BE2C (cell line): ENCODE measurements at regions not wholly inside any gene's neighbourhood (a gene's known extent, or its start where the extent isn't known, plus 50 kb on each side); places are given as distances from the start of the nearest gene placed in this dataset.
A peak's percentile ranks its signal among the peaks of the same experiment; 100 is the strongest.
"Not testable (repeated sequence)": the region's sequence is repeated elsewhere in the genome, so short reads cannot be mapped to it uniquely, and the experiment has no call there.

Experiments
- DNase-seq: peaks from one replicate; pipeline ENCODE4 v3.0.0-alpha.2; 2020
- H3K27me3 ChIP-seq: fragments of 250-450 bp; sonication (Bioruptor Pico); 2 replicates; pipeline ENCODE4 v1.5.1; 2020; ENCODE audit warnings: mild to moderate bottlenecking
- H3K36me3 ChIP-seq: fragments of 250-450 bp; sonication (Bioruptor Pico); 2 replicates; pipeline ENCODE4 v1.5.1; 2020; ENCODE audit warnings: mild to moderate bottlenecking
- H3K4me1 ChIP-seq: fragments of 250-450 bp; sonication (Bioruptor Pico); 2 replicates; pipeline ENCODE4 v1.5.1; 2020
- H3K4me3 ChIP-seq: 2 replicates; pipeline ENCODE4 v1.5.1; 2011; ENCODE audit warnings: low read depth, low read length
- H3K9me3 ChIP-seq: fragments of 250-450 bp; sonication (Bioruptor Pico); 2 replicates; pipeline ENCODE4 v1.5.1; 2020
- TF ChIP-seq, protein P1 (sequence below): IDR thresholded peaks from 2 replicates; pipeline ENCODE4 v1.5.1; 2012; ENCODE audit warnings: mild to moderate bottlenecking, low read depth, low read length

DNA sequence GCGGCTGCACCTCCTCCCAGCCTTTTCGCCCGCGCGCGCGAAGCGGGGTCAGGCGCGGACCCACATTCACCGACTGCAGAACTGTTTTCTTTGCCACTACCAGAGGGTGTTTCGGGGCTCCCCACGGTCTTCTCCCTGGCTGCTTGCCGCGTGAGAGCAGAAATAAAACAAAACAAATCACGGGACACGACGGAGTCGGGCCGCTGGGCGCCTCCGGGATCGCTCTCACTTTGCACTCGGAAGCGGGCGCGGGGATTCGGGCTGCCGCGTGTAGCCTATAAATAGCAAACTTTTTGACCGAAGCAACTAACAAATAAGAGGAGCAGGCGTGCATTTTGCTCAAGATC lies 412.3 kb upstream of the ESRRG start:
- H3K4me3 ChIP-seq, result peak overlapping the region; percentile 61
- TF ChIP-seq, protein P1, sequence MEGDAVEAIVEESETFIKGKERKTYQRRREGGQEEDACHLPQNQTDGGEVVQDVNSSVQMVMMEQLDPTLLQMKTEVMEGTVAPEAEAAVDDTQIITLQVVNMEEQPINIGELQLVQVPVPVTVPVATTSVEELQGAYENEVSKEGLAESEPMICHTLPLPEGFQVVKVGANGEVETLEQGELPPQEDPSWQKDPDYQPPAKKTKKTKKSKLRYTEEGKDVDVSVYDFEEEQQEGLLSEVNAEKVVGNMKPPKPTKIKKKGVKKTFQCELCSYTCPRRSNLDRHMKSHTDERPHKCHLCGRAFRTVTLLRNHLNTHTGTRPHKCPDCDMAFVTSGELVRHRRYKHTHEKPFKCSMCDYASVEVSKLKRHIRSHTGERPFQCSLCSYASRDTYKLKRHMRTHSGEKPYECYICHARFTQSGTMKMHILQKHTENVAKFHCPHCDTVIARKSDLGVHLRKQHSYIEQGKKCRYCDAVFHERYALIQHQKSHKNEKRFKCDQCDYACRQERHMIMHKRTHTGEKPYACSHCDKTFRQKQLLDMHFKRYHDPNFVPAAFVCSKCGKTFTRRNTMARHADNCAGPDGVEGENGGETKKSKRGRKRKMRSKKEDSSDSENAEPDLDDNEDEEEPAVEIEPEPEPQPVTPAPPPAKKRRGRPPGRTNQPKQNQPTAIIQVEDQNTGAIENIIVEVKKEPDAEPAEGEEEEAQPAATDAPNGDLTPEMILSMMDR, result no peak
- peaks cover 34% of the 10 kb centered on the region for H3K27me3 ChIP-seq
- no peaks in the 10 kb centered on the region for H3K4me1 ChIP-seq
- no peaks in the 10 kb centered on the region for H3K36me3 ChIP-seq
- no peaks in the 10 kb centered on the region for H3K9me3 ChIP-seq
- peak; percentile 41 for DNase-seq

DNA sequence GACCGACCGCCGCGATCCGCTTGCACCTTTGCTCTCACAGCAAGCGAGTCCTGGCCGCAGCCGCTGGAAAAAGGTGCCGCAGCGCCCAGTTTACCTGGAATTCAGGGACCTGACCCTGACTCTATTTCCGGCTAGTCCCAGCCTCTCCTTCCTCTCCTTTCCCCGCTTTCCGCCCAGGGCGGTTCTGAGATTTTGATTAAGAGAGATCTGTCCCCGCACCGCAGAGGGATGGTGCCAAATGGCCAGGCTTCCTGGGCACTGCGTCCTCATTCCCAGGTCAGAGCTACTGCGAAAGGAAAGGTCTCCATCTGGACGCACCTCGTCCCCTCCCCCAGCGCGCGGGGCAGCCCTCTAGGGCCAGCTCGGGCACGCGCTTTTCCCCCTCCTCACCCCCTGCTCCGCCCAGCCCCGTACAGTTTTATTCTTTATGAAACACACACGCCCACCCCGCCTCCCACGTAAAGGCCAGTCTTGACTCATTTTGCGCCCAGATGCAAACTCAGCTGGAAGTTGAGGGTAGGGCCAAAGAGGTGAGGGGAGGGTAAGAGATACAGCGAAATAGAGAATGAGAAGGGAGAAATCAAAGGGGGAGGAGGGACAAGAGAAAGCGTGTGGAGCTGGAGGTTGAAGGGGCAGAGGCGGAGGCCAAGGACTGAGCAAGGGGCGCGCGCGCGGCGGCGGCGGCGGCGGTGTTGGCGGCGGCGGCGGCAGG lies 411.8 kb upstream of the ESRRG start:
- Histone ChIP-seq H3K9me3 (no peaks in the 10 kb centered on the region), H3K36me3 (no peaks in the 10 kb centered on the region), H3K27me3 (peaks cover 34% of the 10 kb centered on the region), H3K4me1 (no peaks in the 10 kb centered on the region), H3K4me3 (peak overlapping the region; percentile 61)
- no peak for DNase-seq
- TF ChIP-seq, protein P1, result no peak

DNA sequence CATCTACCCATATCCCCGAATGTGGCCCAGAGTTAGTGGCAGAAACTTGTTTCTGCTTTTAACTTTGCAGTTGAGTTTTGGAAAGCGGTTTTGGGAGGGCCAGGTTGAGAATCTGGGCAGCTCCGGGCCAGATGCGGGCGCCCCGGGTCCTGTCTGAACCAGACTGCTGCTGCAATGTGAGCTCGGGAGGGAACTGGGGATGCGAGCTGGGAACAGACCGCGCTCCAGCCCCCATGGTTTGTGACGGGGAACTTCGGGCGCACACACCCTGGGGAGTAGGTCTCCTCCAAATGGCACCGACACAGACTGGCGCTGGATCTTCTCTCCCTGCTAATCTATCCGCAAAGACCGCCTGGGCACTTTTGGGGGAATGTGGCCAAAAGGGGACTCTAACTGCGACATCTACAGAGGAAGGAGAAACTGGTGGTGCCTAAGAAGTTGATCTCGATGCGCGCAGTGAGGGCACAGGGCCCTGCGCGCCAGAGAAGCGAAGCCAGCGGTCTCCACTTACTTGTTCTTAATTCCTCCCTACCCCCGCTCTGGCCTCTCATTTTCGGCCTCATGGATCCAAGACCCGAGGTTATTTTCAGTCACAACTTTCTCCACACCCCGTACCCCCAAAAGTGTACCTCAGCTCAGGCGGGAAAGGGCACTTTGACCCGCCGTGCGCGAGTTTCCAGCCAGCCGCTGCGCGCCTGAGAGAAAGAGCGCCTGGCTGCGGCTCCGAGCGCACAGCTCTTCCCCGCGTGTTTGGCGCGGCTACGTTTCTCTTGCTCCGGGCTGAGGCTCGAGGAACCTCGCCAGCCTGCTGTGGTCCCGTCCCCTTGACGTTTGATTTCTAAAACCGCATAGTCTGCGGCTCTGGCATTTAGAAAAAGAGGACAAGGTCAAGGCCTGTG lies 411.0 kb upstream of the ESRRG start:
- no peak for DNase-seq
- TF ChIP-seq, protein P1, result no peak
- H3K9me3 ChIP-seq, result no peaks in the 10 kb centered on the region
- H3K27me3 ChIP-seq, result peaks cover 34% of the 10 kb centered on the region
- H3K4me3 ChIP-seq, result peak overlapping the region; percentile 61
- H3K4me1 ChIP-seq, result no peaks in the 10 kb centered on the region
- H3K36me3 ChIP-seq, result no peaks in the 10 kb centered on the region

DNA sequence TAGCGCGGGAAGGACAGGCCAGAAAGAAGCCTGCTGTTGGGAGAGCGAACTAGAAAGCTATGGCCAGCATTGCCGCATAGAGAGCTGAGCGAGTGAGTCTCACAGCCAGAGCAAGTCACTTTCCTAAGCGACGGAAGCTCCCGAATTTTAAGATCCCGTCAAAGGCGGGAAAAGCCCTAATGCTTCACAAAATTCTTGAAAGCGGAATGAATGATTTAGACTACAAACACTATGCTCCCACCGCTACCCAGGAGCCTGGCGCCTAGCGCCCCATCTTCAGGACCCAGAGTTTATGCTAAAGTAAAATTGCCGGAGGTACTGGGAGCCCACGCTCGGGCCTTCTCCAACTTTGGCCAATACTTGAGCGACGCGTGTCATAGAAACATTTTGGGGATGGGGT lies 409.9 kb upstream of the ESRRG start:
- Histone ChIP-seq H3K4me3 (no peak overlapping the region), H3K36me3 (no peaks in the 10 kb centered on the region), H3K4me1 (no peaks in the 10 kb centered on the region), H3K9me3 (no peaks in the 10 kb centered on the region), H3K27me3 (peaks cover 34% of the 10 kb centered on the region)
- TF ChIP-seq, protein P1, result no peak
- no peak for DNase-seq

DNA sequence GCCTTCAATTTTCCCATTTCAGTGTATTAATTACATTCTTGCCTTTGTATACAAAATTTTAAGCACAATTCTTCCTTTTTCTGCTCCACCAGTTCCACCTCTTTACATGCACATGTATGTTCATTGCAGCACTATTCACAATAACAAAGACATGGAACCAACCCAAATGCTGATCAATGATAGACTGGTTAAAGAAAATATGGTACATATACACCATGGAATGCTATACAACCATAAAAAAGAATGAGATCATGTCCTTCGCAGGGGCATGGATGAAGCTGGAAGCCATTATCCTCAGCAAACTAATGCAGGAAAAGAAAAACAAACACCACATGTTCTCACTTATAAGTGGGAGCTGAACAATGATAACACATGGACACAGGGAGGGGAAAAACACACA lies 400.1 kb upstream of the ESRRG start:
- H3K36me3 ChIP-seq, DNase-seq, H3K4me1 ChIP-seq, H3K4me3 ChIP-seq, H3K9me3 ChIP-seq, H3K27me3 ChIP-seq: not testable (repeated sequence)

DNA sequence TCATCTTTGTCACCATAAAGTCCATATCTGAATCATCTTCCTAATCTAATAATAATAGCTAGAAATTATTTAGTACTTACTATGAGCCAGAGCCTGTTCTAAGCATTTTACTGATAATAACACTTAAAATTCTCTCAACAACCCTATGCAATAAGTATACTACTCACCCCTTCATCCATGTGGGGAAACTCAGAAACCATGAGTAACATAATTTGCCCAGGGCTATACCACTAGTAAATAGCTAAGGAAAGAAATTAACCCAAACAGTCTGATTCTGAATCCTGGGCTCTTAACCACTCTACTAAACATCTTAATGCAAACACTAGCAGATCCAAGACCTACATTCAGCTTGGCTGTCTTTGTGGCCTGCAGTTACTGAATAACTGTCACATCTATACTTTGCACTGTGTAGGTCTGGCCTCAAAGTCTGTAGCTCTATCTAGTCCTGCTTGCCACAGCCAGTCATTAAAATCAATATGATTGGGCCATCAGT lies 394.8 kb upstream of the ESRRG start:
- Histone ChIP-seq H3K36me3 (no peaks in the 10 kb centered on the region), H3K4me3 (no peak overlapping the region), H3K9me3 (no peaks in the 10 kb centered on the region), H3K4me1 (no peaks in the 10 kb centered on the region), H3K27me3 (no peaks in the 10 kb centered on the region)
- no peak for DNase-seq
- TF ChIP-seq, protein P1, result no peak
